IPS-NIHi7 (cell line): ENCODE measurements at regions not wholly inside any gene's neighbourhood (a gene's known extent, or its start where the extent isn't known, plus 50 kb on each side); places are given as distances from the start of the nearest gene placed in this dataset.

ENCODE experiments used
- DNase-seq: peaks from one replicate; pipeline ENCODE4 v3.0.0; 2012; ENCODE audit warnings: mixed read lengths; ENCODE audit errors: extremely low spot score

DNA sequence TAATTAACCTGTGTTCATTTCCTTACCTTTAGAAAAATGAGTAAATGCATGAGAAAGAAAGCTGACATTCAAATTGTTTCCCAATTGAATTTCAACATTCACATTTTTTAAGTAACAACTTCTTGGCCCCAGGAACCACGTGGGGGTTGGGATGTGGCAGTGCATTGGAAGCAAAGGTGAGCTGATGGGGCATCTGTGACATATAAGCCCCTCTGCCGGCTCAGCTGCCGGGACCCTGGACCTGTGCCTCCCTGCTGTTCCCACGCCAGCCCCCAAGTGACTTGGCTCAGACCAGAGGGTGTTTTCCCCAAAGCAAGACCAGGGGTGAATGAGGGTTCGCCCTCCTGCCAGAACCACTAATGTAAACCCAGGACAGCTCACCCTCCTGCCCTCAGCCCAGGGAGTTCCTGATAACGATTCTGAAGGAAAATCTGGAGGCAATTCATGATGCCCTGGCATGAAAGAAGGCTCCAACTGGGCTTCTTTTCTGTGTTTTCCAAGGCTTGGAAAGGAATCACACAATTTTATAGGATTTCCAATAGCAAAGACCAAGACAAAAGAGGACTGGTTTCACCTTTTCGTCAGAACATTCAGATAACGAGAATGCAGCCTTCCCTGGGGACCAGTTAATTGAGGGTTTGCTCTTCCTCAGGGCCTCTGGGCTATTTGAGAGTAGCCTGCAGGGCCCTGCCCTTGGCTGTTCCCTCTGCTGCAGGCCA is 193.2 kb upstream of the TWIST2 start:
- DNase-seq: no peak

DNA sequence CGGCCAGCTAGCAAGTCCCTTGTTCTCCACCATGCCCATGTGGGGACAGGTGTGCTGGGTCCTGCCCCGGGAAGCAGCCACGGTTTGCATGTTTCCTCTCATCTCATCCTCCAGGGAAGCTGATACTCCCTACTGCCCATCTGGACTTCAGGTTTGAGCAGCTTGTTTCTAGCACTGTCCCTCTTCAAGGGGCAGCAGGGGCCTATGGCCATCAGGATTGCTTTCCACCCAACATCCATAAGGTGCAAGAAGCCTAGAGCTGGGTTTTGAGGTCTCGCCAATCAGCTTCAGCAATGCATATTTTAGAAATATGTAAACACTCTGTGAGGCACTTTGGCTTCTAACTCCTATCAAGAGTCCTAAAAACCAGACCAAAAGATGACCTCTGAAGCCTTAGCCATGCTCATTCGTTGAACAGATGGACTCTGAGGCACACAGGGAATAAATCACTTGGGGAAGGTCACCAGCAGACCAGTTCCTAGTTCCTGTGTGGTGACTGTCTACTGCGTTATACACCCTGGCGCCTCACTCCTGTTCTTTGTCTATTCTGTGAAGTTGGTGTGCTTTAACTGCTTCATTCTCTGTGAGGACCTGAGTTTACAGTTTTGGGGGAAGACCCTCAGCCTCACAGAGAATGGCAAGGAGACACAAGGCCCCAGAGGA is 192.6 kb upstream of the TWIST2 start:
- DNase-seq: no peak

DNA sequence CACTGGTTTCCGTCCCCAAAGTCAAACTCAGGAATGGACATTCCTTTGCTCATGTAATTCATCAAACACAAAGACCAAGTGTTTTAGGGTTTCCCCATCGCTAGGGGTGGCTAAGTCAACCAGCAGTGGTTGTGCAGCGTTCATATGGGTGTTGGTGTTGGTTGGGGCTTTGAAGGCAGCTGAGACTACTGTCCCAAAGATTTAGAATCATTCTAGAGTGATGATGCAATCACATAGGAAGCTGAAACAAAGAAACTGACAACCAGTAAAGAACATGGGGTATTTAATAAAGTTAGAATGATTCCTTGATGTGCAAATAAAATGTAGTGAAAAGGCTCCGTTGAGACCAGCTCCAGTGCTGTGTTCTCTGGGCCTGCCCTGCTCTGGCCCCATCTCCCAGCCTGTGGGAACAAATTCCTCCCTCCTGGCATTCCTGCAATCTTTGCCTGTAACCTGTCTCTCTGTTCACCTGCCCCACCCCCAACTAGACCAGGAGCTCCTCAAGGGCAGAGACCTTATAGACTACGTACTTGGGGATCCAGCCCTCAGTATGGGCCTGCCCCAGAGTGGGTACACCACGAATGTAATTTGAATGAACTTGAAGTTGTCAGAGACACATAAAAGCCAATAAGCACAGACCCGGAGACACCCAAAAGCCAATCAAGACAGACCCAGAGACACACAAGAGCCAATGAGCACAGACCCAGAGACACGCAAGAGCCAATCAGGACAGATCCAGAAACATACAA is 191.7 kb upstream of the TWIST2 start:
- DNase-seq: no peak

DNA sequence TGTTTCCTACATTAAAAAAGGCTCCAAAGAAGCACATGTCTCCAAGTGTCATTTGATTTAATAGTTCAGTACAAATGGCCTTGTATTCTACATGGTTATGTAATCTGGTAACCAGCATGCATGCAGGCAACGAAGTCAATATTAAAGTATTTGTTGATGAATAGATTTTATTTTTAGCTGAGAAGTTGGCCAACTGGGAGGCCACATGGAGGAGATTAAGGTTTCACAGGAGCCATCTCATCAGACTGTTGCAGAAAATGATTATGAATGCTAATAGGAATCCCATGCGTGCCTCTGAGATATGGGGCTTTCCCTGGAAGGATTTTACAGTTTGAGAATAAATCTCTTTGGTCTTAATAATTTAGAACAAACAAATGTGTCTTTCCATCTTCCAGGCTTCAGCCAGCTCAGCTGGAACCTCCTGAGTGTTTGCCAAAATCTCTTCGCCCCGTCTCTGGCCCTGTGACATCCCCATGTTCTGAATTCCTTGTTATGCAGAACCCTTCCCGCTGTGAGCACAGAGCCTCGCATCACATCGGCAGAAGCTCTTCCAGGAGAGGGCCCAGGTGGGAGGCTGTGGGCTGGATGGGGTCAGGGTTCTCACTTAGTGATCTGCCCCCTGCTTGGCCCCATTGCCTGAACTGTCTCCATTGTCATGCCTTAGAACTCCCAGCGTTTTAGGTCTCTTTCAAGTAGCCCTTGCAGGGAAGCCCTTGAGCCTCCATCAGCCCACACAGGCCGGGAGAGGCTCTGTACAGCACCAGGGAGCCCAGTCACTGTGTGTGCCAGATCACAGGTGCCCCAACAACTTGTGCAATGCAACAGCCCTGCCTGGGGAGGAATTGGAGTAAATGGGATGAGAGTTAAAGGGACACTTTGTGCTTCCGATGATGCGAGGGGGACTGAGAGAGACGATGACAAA is 190.5 kb upstream of the TWIST2 start:
- DNase-seq: peak; percentile 69

DNA sequence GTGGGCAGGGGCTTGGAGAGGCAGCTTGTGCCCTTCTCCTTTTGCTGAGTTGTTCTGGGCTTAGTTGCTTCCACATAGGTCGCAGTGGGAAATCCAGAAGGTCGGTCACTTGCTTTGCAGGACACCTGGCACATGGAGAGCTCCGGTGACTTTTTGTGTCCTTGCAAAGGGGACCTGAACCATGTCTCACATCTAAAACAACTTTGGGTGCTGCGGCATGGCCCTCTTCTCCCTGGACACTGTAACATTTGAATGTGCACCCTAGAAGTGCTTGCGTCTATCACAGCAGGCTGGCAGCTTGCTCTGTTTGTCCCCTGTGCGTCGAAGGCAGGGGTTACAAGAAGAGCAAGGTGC is 189.9 kb upstream of the TWIST2 start:
- DNase-seq: no peak

DNA sequence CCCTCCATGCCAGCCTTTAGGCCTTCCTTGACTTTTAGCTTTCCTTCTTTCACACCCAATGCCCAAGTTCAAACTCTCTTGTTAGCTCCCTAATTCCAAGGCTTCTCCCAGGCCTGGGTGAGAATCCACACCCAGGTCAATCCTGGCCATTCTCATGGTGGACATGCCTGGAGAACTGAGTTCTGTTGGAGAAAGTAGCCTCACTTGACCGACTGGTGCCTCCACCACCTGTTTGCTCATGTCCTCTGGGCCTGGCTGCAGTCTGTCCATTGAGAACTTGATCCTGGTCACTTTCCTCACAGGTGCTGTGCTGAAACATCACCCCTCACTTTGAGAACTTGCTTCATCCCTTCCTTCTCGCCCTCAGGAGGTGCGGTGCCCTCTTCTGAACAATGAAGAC is 189.1 kb upstream of the TWIST2 start:
- DNase-seq: no peak

DNA sequence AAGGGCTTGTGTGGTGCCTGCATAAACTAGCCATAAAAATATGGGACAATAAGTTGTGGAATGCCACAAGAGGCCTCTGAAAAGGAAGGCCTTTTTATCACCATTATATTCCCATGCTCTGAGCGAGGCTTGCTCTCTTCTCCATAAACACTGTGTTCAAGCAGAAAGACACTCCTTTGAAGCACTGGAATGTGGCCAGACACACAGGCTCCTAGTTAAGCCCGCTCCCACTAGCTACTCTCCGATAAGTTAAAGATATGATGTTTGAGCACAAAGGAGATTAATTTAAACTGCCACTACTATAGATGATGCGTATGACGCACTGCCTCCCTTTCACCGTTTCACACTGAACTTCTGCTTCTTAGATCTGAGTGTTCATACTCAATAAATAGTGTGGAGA is 188.7 kb upstream of the TWIST2 start:
- DNase-seq: no peak

DNA sequence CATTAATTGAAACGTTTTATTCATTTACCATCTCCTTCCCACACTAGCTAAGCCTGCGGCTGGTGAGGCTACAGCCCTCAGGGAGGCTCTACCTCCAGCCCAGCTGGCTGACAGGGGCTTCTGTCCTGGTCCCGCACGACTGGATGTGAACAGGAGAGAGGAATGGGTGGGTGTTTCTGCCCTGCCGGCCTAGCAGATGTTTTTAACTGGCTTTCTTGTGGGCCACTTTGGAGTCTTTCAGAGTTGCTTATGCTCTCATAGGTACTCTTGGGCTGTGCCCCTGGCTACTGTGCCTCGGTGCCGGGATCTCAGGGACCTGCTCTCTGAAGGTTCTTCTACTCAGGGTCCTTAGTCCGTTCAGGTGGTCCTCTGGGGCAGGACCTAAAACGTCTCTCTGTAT is 184.3 kb upstream of the TWIST2 start:
- DNase-seq: no peak

DNA sequence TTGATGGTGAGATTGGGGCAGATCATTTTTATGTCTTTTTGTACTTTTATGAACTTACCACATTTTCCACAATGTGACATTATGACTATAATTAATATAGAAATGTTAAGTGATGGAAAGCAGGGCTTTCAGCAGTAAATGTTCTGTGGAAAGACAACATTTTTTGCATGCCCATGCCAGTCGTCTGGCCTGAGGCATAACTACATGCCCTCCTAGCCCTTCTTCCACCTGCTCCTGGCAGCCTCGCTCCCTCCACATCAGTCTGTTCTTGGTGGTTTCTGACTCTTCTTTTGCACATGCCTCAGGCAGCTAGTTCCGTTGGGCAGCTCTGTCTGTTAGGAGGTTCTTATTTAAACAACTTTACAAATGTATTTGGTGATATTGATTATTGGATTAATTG is 182.0 kb upstream of the TWIST2 start:
- no peak for DNase-seq

DNA sequence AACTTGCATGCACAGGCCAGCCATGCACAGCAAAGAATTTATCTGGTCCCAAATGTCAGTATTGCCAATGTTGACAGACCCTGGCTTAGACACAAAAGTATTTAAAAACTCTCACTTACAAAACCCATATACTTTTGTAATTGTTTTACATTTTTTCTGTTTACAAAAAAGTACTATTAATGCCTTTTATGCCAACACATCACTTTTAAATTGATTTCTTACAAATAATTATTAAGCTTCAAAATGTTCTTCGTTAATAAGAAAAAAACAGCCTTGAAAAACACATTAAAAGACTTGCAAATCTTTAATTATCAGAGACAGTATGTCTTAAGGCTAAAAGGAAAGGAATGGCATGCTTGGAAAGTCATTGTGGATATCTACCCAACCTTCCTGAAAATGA is 181.3 kb upstream of the TWIST2 start:
- DNase-seq: no peak

DNA sequence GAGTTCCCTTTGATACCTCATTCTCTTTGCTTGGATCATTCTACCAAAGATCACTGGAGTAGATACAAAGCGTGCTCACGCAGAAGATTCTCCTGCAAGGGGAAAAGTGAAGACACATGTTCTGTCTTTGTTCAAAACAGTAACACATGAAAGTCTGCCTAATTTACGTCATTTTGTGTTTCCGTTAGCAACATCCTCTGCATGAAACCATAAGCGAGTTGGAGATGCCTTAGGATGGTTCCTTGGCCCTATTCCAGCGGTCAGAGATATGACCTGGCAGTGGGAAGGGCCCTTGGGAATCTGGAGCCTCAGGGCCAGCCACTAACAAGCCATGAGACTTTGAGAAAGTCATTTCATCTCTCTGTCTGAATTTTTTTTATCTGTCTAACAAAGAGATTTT is 180.9 kb upstream of the TWIST2 start:
- DNase-seq: no peak

DNA sequence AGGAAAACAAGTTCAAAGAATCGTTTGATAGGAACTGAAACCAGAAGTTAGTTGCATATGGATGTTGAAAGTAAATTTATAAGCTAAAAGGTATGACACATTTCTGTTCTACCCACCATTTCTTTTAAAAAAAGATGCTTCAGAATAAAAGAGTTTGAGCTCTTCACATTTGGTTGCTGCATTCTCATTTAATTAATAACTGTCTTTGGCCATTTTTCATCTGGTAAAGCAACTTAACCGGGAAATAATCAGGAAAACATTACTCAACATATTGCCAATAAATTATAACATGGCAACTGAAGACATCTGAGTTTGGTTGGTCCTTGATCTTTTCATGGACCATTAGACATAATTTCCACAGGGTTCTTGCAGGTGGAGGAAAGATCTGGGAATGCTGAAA is 180.2 kb upstream of the TWIST2 start:
- no peak for DNase-seq

DNA sequence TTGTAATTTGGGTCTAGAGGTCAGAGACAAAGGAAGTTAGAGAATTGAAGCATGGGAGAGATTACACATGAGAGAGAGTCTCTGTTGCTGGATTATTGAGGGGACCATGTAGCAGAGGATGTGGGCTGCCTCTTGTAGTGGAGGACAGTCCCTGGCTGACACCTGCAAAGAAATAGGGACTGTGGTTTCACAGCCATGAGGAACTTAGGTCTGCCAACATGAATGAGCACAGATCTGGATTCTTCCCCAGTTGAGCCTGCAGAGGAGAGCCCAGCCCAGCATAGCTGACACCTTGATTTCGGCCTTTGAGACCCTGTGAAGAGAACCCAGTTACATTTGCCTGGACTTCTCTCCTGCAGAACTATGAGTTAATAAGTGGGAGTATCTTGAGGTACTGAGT is 179.5 kb upstream of the TWIST2 start:
- DNase-seq: no peak

DNA sequence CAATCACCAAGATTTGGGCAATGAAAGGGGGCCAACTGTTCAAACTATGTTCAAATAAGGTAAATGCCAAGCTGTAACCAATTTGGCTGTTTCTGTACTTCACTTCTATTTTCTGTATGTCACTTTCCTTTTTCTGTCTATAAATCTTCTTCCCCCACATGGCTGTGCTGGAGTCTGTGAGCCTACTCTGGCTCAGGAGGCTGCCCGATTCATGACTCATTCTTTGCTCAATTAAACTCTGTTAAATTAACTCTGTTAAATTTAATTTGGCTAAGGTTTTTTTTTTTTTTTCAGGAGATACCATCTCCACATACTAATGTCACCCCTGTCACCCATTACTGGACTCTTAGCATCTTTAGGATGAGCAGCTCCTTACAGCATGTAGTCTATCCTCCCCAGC is 178.8 kb upstream of the TWIST2 start:
- DNase-seq: no peak

DNA sequence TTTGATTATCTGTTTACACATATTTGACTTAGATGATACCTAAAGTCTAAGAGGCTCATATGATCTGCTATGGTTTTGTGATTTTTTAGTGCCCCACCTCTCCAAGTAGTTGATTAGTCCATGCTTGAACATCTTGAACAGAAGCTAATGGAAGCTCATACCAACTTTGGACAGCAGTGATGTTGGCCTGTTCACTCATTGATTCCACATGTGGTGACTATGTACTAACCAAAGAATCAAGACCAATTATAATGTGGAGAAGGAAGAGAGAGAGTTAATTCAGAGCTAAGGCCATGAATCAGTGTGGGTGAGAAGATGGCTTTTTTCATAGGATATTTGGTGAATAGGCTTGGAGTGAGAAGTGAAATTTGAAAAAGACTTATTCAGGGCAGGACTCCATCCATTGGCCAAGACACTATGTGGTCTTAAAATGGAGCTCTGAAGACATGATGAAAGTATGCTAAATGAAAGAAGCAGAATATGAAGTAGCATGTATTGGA is 178.3 kb upstream of the TWIST2 start:
- DNase-seq: no peak

DNA sequence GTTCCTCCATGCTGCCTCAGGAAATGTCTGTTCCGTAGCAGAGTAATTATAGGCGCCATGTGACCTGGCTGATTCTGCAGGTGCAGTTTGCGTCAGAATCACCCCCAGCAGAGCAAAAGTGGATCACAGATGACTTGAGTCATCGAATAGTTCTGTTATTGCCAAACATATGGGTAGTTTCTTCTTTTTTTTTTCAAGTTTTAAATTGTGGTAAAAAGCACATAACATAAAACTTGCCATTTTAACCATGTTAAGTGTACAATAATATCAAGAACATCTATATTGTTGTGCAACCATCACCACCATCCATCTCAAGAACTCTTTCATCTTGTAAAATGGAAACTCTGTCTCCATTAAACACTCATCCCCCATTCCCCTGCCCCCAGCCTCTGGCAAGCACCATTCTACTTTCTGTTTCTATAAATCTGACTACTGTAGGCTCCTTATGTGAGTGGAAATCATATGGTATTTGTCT is 177.7 kb upstream of the TWIST2 start:
- DNase-seq: no peak

DNA sequence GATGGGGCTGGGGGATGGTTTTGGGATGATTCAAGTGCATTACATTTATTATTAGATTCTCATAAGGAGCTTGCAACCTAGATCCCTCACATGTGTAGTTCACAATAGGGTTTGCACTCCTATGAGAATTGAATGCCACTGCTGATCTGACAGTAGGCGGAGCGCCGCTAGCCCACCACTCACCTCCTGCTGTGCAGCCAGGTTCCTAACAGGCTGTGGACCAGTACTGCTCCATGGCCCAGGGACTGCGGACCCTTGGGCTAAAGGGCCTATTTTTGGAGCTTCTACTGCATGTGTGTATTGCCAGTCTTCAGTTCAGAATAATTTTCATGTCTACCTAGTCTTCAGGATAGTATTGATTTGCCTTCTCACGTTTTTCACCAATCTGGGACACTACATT is 165.3 kb upstream of the TWIST2 start:
- no peak for DNase-seq

DNA sequence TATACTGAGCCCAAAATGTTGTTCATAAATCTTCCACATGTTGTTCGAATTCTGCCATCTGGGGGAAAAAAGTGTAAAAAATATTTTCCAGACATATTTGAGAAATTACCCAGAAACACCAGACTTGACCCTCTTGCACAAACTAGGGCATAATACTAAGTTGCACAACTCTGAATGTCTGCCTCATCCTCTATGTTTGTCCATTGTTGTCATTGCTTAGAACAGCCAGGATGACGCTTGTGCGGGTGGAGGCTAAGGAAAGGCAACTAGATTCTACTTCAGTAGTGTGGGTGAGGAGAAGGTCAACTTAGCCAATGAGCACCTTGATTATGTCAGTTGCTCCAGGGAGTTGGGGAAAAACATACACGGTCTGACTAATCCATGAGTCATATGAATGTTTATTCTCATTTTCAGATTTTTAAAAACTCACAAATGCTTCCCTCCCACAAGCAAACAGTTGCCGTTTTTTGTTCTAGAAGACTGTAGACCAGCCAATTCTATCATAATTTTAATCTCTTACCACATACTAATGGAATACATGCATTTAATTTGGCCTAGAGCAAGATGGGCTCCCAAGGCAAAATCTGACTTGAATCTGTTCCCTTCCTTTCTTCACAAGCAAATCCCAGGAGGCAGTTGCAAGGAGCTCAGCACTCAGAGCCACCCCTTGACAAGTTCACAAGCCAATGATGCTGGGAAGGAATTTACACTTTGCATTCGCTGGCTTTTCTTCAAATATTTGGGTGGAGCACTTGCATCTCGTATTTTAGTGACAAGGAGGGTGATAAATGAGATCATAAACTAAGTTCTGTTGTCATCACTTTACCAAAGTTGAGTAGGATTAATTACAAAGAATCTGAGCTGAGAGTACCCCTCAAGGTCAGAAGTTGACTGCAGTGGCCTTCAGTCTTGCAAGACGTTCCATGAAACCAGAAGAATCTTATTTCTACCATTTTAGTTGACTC is 163.2 kb upstream of the TWIST2 start:
- DNase-seq: peak; percentile 7

DNA sequence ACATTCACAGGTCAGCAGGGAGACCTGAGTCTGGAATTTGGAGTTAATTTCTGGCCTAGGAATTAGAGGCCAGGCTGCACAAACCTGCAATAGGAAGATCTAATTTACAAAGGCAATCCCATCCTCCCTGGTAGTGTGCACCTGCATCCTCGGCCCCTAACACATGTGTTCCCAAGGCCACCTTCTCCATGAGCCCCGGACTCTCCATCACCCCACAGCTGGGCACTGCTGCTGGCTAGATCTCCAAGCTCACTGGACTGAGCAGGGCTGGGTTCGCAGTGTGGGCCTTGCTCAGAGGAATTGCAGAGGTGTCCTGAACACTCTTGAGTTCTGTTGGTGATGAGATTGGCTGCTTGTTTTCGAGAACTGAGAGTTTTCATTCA is 162.6 kb upstream of the TWIST2 start:
- DNase-seq: peak; percentile 4

DNA sequence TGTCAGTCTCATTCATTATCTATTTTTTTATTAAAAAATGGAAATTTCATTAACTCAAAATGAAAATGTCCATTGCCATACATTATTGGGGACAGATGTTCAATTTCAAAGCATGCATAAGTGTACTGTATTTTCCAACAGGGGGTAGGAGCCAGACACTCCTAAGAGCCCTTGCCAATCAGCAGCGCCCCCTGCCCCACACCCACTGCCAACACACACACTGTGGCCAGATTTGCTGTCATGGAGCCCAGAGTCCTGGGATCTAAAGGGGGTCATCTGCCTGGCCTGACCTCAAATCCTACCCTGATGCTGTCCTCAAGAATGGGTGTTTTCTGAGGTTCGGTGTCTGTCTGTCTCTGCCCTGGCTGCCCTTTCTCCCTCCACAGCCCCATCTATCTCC is 162.2 kb upstream of the TWIST2 start:
- peak; percentile 51 for DNase-seq

DNA sequence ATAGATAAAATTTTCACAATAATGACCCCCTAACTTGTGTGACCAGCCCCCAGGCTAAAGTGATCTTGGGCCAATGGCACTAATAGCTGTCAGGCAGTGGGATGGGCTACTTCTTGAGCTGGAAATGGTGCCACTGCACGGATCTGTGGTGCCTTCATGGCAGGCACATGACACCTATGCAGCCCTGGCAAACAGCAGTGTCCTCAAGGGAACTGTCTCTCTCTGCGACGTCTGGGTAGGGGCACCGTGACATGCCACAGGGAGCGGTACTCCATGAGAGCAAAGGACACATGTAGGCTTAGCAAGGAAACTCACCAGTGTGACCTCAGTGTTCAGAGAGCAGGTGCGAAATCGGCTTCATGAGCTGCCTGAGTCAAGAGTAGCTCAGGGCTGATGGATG is 161.7 kb upstream of the TWIST2 start:
- no peak for DNase-seq
